ENCODE measurements at regions not wholly inside any gene's neighbourhood (a gene's known extent, or its start where the extent isn't known, plus 50 kb on each side); places are given as distances from the start of the nearest gene placed in this dataset.
"Not testable (repeated sequence)": the region's sequence is repeated elsewhere in the genome, so short reads cannot be mapped to it uniquely, and the experiment has no call there.

DNA sequence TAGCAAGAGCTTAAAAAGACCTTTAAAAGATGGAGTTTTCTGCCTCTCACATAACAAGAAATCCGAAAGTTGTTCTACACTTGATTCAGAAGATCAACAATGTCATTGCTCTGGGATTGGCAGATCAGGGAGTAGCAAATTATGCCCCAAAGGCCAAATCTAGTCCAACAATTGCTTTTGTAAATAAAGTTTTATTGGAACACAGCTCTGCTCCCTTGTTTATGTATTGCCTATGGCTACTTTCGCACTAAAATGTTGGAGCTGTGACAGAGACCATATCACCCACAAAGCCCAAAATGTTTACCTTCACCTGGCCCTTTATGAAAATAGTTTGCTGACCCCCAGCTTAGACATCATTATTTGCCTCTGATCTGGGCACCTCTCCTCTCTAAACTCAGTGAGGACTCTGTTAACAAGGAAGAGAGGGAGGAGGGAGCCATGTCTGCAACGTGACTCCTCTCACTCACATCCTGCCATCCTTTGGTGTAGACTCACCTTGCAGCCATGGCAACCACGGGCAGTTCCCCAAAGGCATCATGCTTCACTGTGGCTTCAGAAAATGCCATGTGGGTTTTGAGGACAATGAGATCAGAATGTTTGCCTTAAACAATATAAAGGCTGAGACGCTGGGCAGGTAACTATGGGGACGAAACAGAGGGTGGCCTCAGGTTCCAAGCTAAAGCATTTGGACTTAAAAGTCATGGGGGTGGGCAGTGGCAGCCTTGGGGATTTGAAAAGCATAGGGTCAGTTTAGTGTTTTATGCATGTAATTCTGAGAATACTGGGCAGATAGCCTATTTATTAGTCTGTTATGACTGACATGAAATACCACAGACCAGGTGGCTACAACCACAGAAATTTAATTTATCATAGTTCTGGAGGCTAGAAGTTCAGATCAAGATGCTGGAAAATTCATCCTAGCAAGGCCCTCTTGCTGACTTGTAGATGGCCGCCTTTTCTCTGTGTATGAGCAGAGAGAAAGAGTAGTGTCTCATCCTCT, 149.7 kb upstream of the TNFAIP3 start:
- DNase-seq, result no peak

DNA sequence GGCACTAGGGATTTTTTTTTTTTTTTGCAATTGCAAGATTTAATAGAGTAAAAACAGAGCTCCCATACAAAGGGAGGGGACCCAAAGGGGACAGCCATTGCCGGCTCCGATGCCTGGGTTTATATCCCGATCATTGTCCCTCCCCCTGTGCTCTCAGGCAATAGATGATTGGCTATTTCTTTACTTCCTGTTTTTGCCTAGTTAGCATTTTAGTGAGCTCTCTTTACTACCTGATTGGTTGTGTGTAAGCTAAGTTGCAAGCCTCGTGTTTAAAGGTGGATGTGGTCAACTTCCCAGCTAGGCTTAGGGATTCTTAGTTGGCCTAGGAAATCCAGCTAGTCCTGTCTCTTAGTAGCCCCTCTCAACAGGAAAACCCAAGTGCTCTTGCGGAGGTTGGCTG, 148.2 kb upstream of the TNFAIP3 start:
- not testable (repeated sequence) for DNase-seq

DNA sequence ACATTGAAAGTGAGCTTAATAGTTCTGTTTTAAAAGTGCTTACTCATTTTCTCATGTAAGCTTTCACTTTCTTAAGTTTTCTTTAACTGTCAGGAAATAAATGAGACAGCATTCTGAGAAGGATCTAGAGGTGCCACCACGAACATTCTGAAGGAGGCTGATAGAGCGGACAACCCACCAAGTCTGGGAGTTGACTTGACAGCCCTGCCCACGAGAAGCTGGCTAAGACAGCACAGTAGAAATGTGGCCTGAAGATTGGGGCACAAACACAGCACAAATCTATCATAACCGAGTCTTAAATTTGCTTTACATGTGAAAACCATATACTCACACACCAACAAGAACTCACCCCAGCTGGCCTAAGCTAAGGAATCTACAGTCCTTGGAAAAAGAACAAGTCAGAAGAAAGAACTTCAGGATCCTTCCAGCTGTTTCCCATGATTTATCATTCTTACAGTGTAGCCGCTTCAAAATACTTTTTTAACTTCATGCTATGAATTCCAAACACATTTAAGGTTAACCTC, 144.2 kb upstream of the TNFAIP3 start:
- DNase-seq, result no peak

DNA sequence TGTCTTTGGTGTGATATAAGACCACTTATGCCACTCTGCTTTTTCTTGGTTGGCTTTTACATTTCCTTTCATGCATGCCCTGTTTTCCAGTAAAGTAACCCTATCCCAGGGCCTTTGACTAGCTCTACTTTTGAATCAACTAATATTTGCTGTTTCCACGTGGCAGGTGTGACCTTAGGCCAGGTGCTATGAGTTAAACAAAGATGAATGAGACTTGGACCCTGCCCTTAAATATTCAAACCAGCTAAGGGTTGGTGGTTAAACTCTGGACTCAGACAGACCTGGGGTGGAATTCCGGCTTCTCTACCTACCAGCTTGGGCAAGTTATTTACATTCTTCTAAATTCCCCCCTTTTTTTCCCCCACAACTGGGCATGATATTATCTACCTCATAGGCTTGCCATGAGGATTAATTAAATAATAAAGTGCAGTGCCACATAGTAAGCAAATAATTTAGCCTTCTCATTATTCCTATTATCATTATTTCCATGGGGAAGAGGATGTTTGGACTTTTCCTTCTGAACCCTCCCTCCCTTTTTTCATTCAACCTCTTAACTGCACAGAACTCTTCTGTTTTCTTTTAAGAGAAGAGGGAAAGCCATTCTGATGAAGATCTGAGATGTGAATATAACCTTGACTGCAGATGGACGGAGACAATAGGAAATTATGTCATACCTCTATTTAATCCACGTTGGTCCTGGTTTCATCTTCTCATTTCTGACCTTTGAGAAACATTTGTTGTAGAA, 143.6 kb upstream of the TNFAIP3 start:
- no peak for DNase-seq

DNA sequence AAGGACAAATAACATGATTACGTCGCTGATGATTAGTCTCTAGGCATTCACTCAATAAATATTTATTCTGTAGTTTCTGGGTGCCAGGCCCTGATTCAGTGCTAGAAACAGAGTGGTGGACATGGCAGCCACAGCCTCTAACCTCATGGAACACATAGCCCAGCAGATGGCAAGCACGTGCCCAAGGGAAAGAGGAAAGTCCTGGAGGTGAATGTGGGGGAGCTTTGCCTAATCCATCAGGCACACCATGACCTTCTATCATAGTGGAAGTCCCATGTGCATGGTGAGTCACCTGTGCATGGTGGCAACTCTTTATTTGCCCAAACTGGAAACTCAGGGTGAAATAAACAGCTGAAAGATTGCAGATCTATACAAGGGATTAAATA, 143.0 kb upstream of the TNFAIP3 start:
- no peak for DNase-seq

DNA sequence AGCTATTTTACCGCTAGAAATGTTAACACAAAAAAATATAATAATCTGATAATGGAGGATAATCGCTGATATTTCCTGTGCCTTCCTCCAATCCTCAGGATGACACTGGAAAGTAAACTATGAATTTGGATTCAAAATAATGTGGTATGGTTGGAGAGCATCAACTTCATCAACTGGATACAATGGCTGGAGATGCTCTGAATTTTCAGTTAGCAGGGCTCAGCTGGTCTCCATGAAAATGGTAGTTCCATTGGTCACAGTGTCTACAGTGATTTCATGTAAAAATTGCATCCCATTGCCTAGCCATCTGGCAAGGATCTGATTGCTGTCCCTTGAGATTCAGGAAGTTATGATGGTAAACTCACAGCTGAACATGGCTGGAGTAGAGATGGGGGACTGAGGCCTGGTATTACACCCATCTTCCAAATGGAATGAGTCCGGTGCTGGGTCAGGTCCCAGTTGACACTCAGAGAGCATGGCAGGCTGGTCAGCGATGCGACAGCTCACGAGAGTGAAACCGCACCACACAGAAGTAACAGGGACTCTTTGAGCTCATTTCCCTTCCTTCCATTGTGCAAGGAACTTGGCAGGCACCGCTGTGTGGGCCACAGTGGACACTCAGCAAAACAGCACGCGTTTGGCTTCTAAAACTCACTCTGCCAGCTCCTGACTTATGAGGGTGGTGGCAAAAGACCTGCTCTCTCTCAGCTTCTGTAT, 142.4 kb upstream of the TNFAIP3 start:
- no peak for DNase-seq

DNA sequence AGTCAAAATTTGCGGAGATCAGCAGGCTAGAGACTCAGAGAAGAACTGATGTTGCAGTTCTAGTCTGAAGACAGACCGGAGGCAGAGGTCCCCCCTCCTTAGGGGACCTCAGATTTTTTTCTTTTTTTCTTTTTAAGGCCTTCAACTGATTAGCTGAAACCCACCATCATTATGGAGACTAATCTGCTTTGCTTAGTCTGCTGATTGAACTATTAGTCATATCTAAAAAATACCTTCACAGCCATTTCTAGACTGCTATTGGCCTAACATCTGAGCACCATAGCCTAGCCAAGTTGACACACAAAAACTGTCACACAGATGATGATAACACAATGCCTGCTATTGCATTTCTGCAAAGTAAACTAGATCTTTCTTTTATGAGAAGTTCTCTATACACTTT, 141.1 kb upstream of the TNFAIP3 start:
- DNase-seq, result no peak

DNA sequence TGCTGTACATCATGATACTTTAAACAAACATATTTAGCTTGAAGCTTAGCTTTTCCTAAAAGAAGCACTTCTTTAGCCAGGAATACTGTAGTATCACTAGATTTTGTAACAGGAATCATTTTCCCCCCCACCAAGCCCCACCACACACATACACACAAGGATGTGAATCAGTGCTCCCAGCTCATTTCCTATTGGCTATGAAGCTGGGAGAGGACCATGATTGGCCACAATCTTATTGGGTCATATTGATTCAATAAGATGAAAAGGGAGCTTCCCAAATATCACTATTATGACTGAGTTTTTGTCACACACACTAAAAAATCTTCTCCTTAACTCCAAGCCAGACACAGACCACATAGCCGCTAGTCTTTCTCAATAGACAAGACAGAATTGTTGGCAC, 140.5 kb upstream of the TNFAIP3 start:
- no peak for DNase-seq

DNA sequence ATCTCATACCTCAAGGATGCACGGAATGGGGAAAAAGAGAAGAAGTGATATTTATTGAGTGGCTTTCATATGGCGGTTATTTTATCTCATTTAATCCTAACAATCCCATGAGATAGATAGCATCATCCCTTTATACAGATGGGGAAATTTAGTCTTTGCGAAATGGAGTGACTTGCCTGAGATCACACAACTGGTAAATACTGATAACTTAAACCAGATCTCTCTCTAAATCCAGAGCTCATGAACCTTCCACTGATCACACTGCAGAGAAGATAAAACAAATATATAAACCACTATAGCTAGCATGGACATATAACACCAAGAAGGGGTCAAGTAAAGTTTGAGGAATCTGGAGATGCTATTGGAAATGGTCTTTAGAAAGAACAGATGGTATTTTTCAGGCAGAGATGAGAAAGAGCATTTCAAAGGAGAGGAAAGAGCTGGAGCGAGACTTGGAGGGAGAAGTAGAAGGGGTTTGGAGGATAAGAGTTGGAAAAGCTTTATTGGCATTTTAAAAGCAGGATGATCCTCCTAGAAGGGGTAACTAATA, 139.8 kb upstream of the TNFAIP3 start:
- no peak for DNase-seq

DNA sequence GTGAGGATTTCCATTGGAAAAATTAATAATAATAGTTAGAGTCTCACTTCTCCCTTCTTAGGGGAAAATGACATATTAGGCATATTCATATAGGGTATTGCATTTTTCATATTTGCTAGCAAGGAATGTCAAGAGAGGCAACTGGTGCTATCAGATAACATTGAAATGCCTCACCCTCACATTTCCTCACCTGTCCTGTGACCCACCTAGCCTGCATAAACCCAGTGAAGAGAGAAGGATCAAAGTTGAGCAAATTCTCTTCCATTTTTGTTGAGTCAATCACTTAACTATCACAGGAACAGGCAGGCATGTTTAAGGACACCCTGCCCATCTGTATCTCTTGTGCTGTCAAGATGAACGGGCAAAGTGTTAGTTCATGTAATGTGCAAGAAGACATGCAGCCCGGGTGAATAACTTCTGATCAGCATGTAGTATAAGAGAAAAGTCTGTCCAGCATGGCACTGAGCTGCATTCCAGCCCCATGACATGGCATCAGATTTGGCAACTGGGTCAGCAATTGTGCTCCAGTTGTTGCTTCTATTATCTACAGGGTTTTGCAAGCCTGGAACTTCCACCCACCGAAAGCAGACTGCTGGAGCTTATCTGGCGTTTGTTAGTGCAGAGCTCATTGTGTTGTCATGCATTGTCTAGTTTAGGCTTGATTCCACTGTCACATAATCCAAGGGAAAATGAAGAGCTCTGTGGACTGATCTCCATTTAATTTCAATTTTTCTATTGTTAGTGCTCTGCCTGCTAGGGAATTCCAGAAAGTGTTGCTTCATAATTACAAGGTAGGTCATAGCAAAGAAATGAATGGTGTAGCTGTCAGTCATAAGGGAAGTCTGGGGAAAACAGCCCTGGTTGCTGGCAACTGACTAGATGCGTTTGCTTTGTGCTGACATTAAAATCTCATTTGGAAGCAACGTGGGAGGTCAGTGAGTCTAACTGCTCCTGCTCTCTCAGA, 138.4 kb upstream of the TNFAIP3 start:
- DNase-seq, result no peak

DNA sequence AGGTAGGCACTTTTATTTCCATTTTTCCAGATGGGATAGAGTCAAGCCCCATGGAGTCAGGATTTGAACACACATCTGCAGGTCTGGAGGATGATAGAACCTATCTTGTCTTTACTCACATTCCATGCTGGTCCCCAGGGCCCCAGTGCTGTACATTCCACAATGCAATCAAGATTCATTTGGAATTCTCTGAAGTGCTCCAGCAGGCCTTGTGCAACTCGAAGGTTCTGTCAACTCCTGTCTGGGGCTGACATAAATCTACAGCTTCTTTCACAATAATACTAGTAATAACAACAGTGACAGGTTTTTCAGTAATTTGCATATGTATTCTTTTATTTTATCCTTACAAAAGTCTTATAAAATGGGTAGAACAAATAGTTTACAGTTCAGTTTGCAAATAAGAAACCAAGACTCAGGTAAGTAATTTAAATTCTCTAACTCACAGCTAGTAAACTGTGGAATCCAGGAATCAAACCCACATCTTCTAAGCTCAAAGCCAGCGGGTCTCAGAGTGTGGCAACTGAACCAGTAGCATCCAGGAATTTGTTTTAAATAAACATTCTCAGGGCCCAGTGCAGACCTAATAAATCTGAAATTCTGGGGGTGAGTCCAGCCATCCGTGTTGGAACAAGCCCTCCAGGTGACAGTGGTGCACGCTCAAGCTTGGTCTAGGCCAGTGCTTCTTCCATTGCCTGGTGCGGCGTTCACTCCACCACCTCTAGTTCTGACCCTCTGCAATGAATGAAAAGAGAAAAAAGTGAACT, 137.0 kb upstream of the TNFAIP3 start:
- DNase-seq, result no peak

DNA sequence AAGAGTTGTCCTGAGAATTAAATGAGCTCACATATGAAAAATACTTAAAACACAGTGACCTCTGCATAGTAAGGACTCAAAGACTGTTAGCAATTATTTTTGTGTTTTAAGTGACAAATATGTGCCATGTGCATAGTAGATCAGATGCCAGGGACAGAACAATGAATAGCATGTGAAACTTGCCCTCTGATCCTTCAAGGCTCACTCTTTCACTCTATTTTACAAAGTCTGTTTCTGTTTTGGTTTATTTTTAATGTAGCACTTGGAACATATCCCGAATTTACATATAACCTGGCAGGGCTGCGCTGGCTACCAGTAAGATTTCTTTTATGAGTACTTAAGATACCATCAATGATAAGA, 135.5 kb upstream of the TNFAIP3 start:
- DNase-seq, result no peak

DNA sequence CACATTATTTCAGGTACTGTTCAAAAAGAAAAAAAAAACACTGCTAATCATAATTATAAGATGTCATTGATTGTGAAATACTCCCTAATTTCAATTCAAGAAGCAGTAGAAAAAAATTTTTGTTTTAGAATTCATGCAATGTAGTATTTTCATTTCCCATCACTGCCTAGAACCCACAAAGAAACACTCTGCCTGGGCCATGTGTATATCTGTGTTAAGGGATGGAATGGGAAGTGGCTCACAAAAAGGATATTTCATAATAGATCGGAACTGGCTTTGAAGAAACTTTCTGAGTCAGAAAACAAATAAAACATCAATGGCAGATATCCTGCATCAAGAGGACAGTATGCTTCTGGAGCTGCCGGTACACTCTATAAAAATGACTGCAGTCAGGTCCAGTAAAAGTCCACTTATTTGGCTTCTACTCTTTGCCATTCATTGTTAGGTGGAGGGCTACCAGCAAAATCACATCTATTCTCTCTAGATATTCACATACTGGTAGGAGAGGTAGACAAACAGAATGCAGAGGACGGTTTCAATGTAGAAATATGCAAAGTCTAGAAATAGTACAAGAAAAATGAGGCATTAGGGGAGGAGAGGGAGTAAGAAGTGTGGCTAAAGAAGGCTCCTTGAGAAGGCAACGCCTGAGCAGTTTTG, 135.0 kb upstream of the TNFAIP3 start:
- DNase-seq, result no peak

DNA sequence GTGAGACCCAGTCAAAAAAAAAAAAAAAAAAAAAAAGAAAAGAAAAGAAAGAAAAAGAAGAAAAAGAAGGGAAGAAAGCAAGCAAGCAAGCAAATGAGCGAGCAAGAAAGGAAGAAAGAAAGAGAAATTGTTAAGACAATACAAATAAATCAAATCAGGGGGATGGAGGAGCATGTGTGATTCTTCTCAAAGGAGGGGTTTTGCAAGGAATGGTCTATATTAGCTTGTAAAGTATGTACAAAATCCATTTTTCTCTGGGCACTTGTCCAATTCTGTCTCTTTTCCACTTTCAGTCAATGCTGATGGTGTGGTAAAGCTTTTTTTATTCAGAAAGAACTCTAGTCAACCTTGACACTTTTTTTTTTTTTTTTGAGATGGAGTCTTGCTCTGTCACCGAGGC, 133.7 kb upstream of the TNFAIP3 start:
- no peak for DNase-seq

DNA sequence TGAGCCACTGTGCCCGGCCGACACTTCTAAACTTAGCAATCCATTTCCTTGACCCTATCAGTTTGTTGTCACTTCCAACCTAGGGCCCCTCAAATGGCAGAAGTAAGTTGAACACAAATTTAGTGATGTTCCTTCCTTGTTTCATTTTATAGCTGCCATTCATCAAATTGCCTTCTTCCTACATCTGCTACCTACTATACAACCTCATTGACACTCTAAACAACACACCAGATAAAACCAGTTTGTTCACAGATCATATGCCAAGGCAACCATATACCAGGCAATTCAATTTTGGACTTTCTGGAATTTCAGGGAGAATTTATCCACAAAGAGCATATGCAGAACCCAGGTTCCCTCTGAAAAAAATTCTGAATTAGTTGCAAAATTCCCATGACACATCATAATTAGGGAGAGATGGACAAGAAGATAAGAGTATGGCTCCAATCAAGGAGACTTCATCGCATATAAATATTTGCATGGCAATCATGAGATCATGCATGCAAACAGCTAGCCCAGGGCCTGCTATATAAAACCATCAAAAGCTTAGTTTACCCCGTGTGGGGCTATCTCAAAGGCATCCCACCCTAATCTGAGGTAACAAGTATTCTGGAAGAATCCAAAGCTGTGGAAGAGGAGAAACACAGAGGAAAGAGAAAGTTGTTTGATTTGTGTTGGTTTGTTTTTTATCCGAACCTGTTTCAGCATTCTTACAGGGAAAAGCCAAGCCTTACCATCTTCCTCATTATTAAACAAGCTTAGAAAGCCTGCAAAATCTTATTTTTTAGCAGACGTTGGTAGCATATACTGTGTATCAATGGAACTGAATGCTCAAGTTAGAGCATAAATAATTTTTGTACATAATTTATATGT, 132.8 kb upstream of the TNFAIP3 start:
- no peak for DNase-seq

DNA sequence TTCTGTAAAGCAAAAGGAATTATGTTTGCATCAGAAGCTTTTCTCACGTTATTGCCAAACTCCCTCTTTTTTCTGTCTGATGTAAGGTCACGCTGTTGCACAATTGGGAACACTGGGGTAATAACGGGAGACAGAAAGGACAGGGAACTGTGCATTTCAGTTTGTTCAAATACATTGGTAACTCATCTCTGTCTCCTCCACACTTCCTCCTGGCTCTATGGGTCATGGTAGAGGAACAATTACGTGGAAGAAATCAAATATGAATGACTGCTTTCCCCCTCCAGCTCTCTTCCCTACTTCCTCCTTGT, 132.2 kb upstream of the TNFAIP3 start:
- no peak for DNase-seq

DNA sequence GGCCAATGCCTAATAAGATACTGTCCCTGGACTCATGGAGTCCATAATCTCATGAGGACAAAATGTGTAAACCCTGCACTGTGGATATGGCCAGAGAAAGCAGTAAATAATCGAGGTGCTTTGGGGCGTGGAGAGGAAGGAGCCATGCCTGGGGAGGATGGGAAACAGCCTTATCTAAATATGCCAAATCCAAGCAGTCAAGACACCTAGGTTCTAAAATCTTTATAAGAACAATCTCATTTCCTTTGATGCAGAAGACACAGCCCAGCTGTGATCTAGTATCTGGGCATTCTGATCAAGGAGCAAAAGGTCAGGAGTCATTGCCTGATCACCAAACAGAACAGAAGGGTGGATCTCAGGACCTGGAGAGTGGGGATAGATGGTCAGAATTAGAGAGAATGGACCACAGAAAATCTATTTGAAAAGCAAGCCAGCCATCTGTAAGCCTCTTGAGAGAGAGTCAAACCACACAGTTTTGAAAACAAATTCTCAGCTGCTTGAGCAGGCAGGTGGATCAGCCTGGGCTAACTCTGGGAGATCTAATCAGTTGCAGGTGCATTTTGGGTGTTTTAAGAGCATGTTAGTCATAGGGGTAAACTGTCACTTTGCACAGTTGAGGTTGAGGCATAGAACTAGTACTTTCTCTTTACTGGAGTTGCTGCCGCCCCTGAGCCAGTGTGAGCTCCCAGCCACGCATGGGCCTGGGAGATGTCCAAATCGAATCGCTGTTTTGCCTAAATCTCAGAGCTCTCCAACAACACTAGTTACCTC, 130.8 kb upstream of the TNFAIP3 start:
- no peak for DNase-seq

DNA sequence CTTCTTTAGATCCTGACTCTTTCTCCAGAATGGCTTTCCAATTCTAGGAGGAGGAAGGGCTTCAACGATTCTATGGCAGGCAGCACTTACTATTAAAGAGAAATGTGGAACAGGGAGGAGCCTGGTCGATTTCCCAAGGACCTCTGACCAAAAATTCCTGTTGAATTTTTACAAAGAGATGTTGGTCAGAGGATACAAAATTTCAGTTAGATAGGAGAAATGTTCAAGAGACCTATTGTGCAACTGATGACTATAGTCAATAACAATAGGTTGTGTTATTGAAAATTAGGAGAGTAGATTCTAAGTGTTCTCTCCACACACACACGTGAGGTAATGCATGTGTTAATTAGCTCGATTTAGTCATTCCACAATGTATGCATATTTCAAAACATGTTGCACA, 130.1 kb upstream of the TNFAIP3 start:
- no peak for DNase-seq
